ENCODE measurements at regions not wholly inside any gene's neighbourhood (a gene's known extent, or its start where the extent isn't known, plus 50 kb on each side); places are given as distances from the start of the nearest gene placed in this dataset.

DNA sequence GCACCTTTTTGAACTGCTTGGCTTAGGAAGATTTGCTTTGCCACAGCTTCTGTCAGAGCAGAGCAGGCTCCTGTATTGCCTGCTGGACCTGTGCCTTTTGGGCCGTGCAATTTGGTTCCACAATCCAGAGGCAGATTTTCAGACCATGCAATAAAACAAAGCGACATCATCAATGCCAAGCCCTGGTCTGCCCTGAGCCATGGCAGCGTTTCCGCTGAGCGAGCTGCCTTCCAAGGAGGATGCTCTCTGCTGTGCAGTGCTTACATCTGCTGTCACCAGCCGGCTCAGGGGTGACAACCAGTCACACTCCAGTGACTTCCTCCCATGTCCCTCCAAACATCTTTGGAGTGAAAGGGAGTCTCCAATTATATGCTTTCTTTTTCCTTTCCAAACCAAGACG lies 282.2 kb downstream of the CDH26 start:
- TF ChIP-seq, protein P1, sequence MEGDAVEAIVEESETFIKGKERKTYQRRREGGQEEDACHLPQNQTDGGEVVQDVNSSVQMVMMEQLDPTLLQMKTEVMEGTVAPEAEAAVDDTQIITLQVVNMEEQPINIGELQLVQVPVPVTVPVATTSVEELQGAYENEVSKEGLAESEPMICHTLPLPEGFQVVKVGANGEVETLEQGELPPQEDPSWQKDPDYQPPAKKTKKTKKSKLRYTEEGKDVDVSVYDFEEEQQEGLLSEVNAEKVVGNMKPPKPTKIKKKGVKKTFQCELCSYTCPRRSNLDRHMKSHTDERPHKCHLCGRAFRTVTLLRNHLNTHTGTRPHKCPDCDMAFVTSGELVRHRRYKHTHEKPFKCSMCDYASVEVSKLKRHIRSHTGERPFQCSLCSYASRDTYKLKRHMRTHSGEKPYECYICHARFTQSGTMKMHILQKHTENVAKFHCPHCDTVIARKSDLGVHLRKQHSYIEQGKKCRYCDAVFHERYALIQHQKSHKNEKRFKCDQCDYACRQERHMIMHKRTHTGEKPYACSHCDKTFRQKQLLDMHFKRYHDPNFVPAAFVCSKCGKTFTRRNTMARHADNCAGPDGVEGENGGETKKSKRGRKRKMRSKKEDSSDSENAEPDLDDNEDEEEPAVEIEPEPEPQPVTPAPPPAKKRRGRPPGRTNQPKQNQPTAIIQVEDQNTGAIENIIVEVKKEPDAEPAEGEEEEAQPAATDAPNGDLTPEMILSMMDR (conservative IDR thresholded peaks at IDR 0.05; ENCODE audit: low read length) = no peak
- TF ChIP-seq EZH2phosphoT487 (IDR thresholded peaks at IDR 0.05; ENCODE audit: borderline replicate concordance, low read depth, low read length) = no peak

All from OCI-LY7 (cell line).